ENCODE measurements at regions not wholly inside any gene's neighbourhood (a gene's known extent, or its start where the extent isn't known, plus 50 kb on each side); places are given as distances from the start of the nearest gene placed in this dataset.

DNA sequence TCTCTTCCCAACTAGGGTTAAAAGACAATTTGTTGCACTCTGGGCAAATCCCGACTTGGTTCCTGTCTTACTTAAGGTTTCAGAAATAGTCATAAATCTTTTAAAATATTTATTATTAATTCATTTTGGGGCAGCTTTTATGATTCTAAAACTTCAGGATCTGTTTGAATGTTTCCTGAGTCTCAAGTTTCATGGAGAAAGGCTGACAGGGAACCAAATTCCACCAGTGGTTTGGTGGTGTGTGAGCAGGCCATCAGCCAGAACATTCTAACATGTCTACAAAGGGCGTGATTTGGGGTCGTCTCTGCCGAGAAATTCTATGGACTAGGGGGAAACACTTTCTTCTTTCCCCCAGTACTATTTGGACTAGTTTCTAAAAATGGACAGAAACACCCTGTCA lies 366.4 kb downstream of the ZNF521 start:
- TF ChIP-seq POLR2AphosphoS5 (IDR thresholded peaks at IDR 0.05) = no peak
- TF ChIP-seq, protein P1, sequence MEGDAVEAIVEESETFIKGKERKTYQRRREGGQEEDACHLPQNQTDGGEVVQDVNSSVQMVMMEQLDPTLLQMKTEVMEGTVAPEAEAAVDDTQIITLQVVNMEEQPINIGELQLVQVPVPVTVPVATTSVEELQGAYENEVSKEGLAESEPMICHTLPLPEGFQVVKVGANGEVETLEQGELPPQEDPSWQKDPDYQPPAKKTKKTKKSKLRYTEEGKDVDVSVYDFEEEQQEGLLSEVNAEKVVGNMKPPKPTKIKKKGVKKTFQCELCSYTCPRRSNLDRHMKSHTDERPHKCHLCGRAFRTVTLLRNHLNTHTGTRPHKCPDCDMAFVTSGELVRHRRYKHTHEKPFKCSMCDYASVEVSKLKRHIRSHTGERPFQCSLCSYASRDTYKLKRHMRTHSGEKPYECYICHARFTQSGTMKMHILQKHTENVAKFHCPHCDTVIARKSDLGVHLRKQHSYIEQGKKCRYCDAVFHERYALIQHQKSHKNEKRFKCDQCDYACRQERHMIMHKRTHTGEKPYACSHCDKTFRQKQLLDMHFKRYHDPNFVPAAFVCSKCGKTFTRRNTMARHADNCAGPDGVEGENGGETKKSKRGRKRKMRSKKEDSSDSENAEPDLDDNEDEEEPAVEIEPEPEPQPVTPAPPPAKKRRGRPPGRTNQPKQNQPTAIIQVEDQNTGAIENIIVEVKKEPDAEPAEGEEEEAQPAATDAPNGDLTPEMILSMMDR (IDR thresholded peaks at IDR 0.05) = no peak
